Right ventricle myocardium superior (tissue), 1 donor: ENCODE measurements at regions not wholly inside any gene's neighbourhood (a gene's known extent, or its start where the extent isn't known, plus 50 kb on each side); places are given as distances from the start of the nearest gene placed in this dataset.
"Not testable (repeated sequence)": the region's sequence is repeated elsewhere in the genome, so short reads cannot be mapped to it uniquely, and the experiment has no call there.

Source experiments
- ATAC-seq: fragments of 200-7000 bp; cut with Tn5 transposase; one replicate; pipeline ENCODE4 v1.9.1; 2020; ENCODE audit warnings: mild to moderate bottlenecking; ENCODE audit not compliant: poor library complexity
- DNase-seq: peaks from one replicate; pipeline ENCODE4 v3.0.0-alpha.2; 2020
- intact Hi-C: fragments of 100-400 bp; cut with DNase I; formaldehyde crosslinking; loops from one replicate; pipeline ENCODE4 v1.11.2; 2022
- donor health status: DM: no; HTN: yes; CAD: no; lungs with severe emphysema.

- DNase-seq (no peak), ATAC-seq (no peak)
- intact Hi-C loops: loop anchor here (10.0 kb wide), 1 partner anchor 363 kb away; no protein-coding TSS in a partner anchor
These were observed 1029.6 kb downstream of the CDH11 start for GRCh38 chr16:64092271-64092670.

- no peak for ATAC-seq
- intact Hi-C loops: loop anchor here (10.0 kb wide), 1 partner anchor 364 kb away; no protein-coding TSS in a partner anchor
- no peak for DNase-seq
These were observed 1031.5 kb downstream of the CDH11 start for GRCh38 chr16:64090327-64090726.

GRCh38 chr16:64089697-64090096, 1032.2 kb downstream of the CDH11 start:
- intact Hi-C loops: loop anchor here (10.0 kb wide), 1 partner anchor 365 kb away; no protein-coding TSS in a partner anchor
- no peak for DNase-seq
- ATAC-seq: peak; percentile 49

- DNase-seq (no peak), ATAC-seq (no peak)
- intact Hi-C loops: no loop called here
These were observed 1033.0 kb downstream of the CDH11 start for GRCh38 chr16:64088838-64089237.

- intact Hi-C loops: no loop called here
These were observed 1036.6 kb downstream of the CDH11 start for GRCh38 chr16:64085296-64085695.

GRCh38 chr16:64084706-64085105, 1037.2 kb downstream of the CDH11 start:
- no peak for ATAC-seq
- DNase-seq: no peak
- intact Hi-C loops: no loop called here

More at GRCh38 chr16:64085296-64085695, 1036.6 kb downstream of the CDH11 start:
- ATAC-seq (no peak), DNase-seq (no peak)

- DNase-seq (no peak), ATAC-seq (no peak)
- intact Hi-C loops: no loop called here
These were observed 1038.3 kb downstream of the CDH11 start for GRCh38 chr16:64083428-64084129.

- no peak for DNase-seq
- no peak for ATAC-seq
- intact Hi-C loops: no loop called here
These were observed 1044.6 kb downstream of the CDH11 start for GRCh38 chr16:64077242-64077641.

- no peak for DNase-seq
- no peak for ATAC-seq
- intact Hi-C loops: no loop called here
These were observed 1047.2 kb downstream of the CDH11 start for GRCh38 chr16:64074706-64075105.

GRCh38 chr16:64072131-64072730, 1049.6 kb downstream of the CDH11 start:
- intact Hi-C loops, ATAC-seq, DNase-seq: not testable (repeated sequence)

GRCh38 chr16:64065523-64065922, 1056.3 kb downstream of the CDH11 start:
- DNase-seq (no peak), ATAC-seq (no peak)
- intact Hi-C loops: no loop called here

- ATAC-seq (no peak), DNase-seq (no peak)
- intact Hi-C loops: no loop called here
These were observed 1060.2 kb downstream of the CDH11 start for GRCh38 chr16:64061621-64062020.

- no peak for DNase-seq
- ATAC-seq: no peak
- intact Hi-C loops: no loop called here
These were observed 1061.2 kb downstream of the CDH11 start for GRCh38 chr16:64060631-64061030.

- intact Hi-C loops: no loop called here
- no peak for ATAC-seq
These were observed 1063.2 kb downstream of the CDH11 start for GRCh38 chr16:64058685-64059084.

GRCh38 chr16:64051824-64052223, 1070.0 kb downstream of the CDH11 start:
- intact Hi-C loops: no loop called here
- ATAC-seq: no peak

More at GRCh38 chr16:64058685-64059084, 1063.2 kb downstream of the CDH11 start:
- no peak for DNase-seq

GRCh38 chr16:64047878-64048277, 1074.0 kb downstream of the CDH11 start:
- ATAC-seq (no peak), DNase-seq (no peak)
- intact Hi-C loops: no loop called here

More at GRCh38 chr16:64051824-64052223, 1070.0 kb downstream of the CDH11 start:
- DNase-seq: no peak

GRCh38 chr16:64047207-64047606, 1074.7 kb downstream of the CDH11 start:
- DNase-seq (no peak), ATAC-seq (no peak)
- intact Hi-C loops: no loop called here

GRCh38 chr16:64035337-64035736, 1086.5 kb downstream of the CDH11 start:
- ATAC-seq (no peak), DNase-seq (no peak)
- intact Hi-C loops: no loop called here

GRCh38 chr16:64019339-64019738, 1102.5 kb downstream of the CDH11 start:
- ATAC-seq: no peak
- intact Hi-C loops: no loop called here
- no peak for DNase-seq

- DNase-seq: no peak
- ATAC-seq: no peak
- intact Hi-C loops: no loop called here
These were observed 1104.1 kb downstream of the CDH11 start for GRCh38 chr16:64017796-64018195.
